Stomach (tissue), 8 donors: ENCODE measurements at regions not wholly inside any gene's neighbourhood (a gene's known extent, or its start where the extent isn't known, plus 50 kb on each side); places are given as distances from the start of the nearest gene placed in this dataset.

Experiments
- DNase-seq, 2 donors: peaks; one replicate each; pipeline versions ENCODE4 v3.0.0 to v3.0.0-alpha.2; 2013 to 2019
- H3K27ac ChIP-seq, 5 donors: fragments of 200-600 bp in 4 of 5; sonication (generic) in 4 of 5; one replicate each; pipeline ENCODE4 v1.5.1; 2013 to 2019; ENCODE audit warnings: mild to moderate bottlenecking in 1 of 5, moderate library complexity in 1 of 5
- H3K27me3 ChIP-seq, 3 donors: fragments of 200-600 bp; sonication (generic); one replicate each; pipeline ENCODE4 v1.5.1; 2017 to 2019; ENCODE audit warnings: mixed run types in 1 of 3
- H3K36me3 ChIP-seq, 4 donors: fragments of 200-600 bp; sonication (generic); 1 replicate in 3 of 4; 2 replicates in 1 of 4; pipeline ENCODE4 v1.5.1; 2016 to 2019
- H3K4me1 ChIP-seq, 4 donors: fragments of 200-600 bp; sonication (generic); one replicate each; pipeline ENCODE4 v1.5.1; 2016 to 2019
- H3K4me3 ChIP-seq, 4 donors: fragments of 200-600 bp; sonication (generic) in 3 of 4; one replicate each; pipeline ENCODE4 v1.5.1; 2016 to 2019; ENCODE audit warnings: mild to moderate bottlenecking in 1 of 4
- H3K9me3 ChIP-seq, 4 donors: fragments of 200-600 bp; sonication (generic); one replicate each; pipeline ENCODE4 v1.5.1; 2016 to 2019
- EP300 ChIP-seq: sonication (generic); formaldehyde crosslinking; IDR thresholded peaks from one replicate; pipeline ENCODE4 v1.6.1; 2017; ENCODE audit warnings: antibody characterized with exemption
- POLR2A ChIP-seq, 4 donors: fragments of 450-650 bp; IDR thresholded peaks; one replicate each; pipeline ENCODE4 v1.6.1; 2016; ENCODE audit warnings: antibody characterized with exemption in 4 of 4, control low read depth in 2 of 4, mild to moderate bottlenecking in 1 of 4, moderate library complexity in 1 of 4
- POLR2AphosphoS5 ChIP-seq, 3 donors: sonication (generic); formaldehyde crosslinking; IDR thresholded peaks; one replicate each; pipeline ENCODE4 v1.6.1; 2016; ENCODE audit warnings: antibody characterized with exemption in 3 of 3
- WGBS, 5 donors: extraction: QIAGEN DNeasy Blood & Tissue Kit in 3 of 5; methylation state at CpG; one replicate each; pipeline versions ENCODE4 v1.1.5 to v1.1.7; 2013 to 2018; 5-methylcytosine and 5-hydroxymethylcytosine counted together
- intact Hi-C: fragments of 100-400 bp; cut with DNase I; formaldehyde crosslinking; loops from one replicate; pipeline ENCODE4 v1.15.1; 2023; ENCODE audit warnings: low total_unique reads
- TF ChIP-seq, protein P1 (sequence below), 7 experiments: fragments of 450-650 bp in 4 of 7; fragments of 200-600 bp in 3 of 7; sonication (generic) in 3 of 7; IDR thresholded peaks; one replicate each; pipeline ENCODE4 v1.5.1; 2016 to 2019; ENCODE audit warnings: antibody characterized with exemption in 7 of 7, control low read depth in 2 of 7, mild to moderate bottlenecking in 1 of 7
- donor health status: healthy with polysubstance abuse.
- donor health status: Bipolar disorder and iron deficiency.
- donor health status: healthy.

DNA sequence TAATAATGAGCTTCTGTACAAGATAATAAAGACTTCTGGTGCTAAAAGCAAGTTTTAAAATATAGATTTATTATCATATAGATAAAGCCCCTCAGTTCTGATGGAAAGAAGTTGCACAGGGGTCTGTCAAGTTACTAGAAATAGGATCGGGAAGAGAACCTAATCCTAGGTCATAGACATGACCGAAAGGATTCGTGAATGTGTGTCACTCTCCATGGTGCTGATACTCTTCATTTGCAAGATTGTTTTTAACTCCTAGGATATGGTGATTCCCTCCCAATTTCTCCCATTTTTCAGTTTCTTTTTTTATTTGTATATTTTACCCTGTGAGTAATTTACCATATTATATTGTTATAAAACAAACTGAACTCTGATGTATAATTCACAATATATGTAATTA, 58.9 kb upstream of the CTNNA2 start:
- Histone ChIP-seq H3K27me3 (no peaks in the 10 kb centered on the region), H3K27ac (no peak overlapping the region), H3K4me1 (no peaks in the 10 kb centered on the region), H3K9me3 (no peaks in the 10 kb centered on the region), H3K4me3 (no peak overlapping the region), H3K36me3 (no peaks in the 10 kb centered on the region)
- TF ChIP-seq POLR2AphosphoS5 (IDR thresholded peaks at IDR 0.05) (no peak), EP300 (no peak), POLR2A (IDR thresholded peaks at IDR 0.05) (no peak)
- TF ChIP-seq, protein P1, sequence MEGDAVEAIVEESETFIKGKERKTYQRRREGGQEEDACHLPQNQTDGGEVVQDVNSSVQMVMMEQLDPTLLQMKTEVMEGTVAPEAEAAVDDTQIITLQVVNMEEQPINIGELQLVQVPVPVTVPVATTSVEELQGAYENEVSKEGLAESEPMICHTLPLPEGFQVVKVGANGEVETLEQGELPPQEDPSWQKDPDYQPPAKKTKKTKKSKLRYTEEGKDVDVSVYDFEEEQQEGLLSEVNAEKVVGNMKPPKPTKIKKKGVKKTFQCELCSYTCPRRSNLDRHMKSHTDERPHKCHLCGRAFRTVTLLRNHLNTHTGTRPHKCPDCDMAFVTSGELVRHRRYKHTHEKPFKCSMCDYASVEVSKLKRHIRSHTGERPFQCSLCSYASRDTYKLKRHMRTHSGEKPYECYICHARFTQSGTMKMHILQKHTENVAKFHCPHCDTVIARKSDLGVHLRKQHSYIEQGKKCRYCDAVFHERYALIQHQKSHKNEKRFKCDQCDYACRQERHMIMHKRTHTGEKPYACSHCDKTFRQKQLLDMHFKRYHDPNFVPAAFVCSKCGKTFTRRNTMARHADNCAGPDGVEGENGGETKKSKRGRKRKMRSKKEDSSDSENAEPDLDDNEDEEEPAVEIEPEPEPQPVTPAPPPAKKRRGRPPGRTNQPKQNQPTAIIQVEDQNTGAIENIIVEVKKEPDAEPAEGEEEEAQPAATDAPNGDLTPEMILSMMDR (IDR thresholded peaks at IDR 0.05) = no peak
- peak in 1 of 2 donors; percentile 38 for DNase-seq
- WGBS, 5 donors = 13 to 20% (median 16%) methylated on average over 3 of the region's 3 CpGs
- intact Hi-C loops = no loop called here

DNA sequence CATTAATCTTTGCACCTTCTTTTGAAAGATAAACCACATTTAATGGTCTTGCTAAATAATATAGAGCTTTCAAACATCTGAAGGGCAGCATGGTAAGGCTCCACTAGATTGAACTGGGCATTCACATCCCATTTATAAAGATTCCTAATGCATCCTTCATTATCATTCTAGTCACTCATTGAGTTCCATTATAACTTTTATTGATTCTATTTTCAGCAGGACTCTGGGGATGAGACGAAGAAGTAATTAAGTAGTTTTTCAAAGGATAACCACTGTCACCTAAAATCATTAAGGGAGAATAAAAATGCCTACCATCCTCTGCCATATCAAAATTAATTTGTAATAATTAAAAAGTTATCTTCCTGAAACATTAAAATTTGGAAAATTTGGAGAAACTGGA, 60.2 kb upstream of the CTNNA2 start:
- no peak for TF ChIP-seq POLR2A (IDR thresholded peaks at IDR 0.05)
- TF ChIP-seq, protein P1 (IDR thresholded peaks at IDR 0.05) = no peak
- TF ChIP-seq POLR2AphosphoS5 (IDR thresholded peaks at IDR 0.05) = no peak
- TF ChIP-seq EP300 = no peak
- no peak overlapping the region for H3K4me3 ChIP-seq
- no peak for DNase-seq
- intact Hi-C loops = no loop called here
- no peaks in the 10 kb centered on the region for H3K36me3 ChIP-seq
- H3K4me1 ChIP-seq = no peaks in the 10 kb centered on the region
- H3K9me3 ChIP-seq = no peaks in the 10 kb centered on the region
- 68 to 92% (median 78%) methylated on average over 1 of the region's 1 CpG for WGBS, 5 donors
- no peaks in the 10 kb centered on the region for H3K27me3 ChIP-seq
- H3K27ac ChIP-seq = no peak overlapping the region

DNA sequence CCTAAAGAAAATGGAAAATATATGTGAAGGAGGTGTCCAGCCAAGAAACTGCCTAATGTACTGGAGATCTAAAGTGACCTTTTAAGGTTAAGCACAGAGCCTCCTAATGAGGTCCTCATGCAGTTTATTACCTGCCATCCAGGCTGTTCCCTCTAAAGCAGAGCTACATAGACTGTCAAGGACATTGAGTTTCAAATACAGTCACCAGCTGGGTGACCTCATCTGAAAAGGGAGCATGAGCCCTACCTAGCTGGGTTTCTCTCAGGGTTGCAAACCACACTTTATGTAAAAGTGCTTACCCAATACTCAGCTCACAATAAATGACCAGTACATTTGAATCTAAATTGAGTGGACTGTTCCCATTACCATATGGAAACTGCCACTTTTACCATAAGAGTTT, 65.4 kb upstream of the CTNNA2 start:
- no peak overlapping the region for H3K27ac ChIP-seq
- TF ChIP-seq POLR2A (IDR thresholded peaks at IDR 0.05) (no peak), POLR2AphosphoS5 (IDR thresholded peaks at IDR 0.05) (no peak), EP300 (no peak)
- TF ChIP-seq, protein P1 (IDR thresholded peaks at IDR 0.05) = no peak
- no peak overlapping the region for H3K4me3 ChIP-seq
- H3K27me3 ChIP-seq = no peaks in the 10 kb centered on the region
- no peaks in the 10 kb centered on the region for H3K9me3 ChIP-seq
- intact Hi-C loops = no loop called here
- H3K4me1 ChIP-seq = no peaks in the 10 kb centered on the region
- DNase-seq = no peak
- H3K36me3 ChIP-seq = no peaks in the 10 kb centered on the region

DNA sequence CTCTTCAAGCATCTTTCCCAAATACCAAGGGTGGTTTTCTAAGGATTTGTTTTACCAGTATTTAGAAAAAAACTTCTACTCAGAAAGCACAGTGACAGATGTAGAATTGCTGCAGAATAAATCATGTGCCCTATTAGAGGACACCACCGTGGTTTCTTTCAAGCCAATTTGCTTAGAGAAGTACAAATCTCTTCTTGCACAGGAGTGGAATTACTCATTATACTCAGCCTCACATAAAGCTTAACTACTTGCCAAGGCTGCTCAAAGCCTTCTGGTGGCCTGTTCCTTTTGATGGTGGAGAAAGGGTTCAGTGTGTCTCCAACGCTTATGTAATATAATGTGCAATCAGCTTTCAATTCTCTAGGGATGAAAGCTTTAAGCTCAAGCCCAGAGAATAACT, 66.5 kb upstream of the CTNNA2 start:
- H3K9me3 ChIP-seq = no peaks in the 10 kb centered on the region
- H3K27me3 ChIP-seq = no peaks in the 10 kb centered on the region
- H3K4me1 ChIP-seq = no peaks in the 10 kb centered on the region
- H3K36me3 ChIP-seq = no peaks in the 10 kb centered on the region
- TF ChIP-seq POLR2AphosphoS5 (IDR thresholded peaks at IDR 0.05) (no peak), POLR2A (IDR thresholded peaks at IDR 0.05) (no peak)
- TF ChIP-seq, protein P1 (IDR thresholded peaks at IDR 0.05) = no peak
- WGBS, 5 donors = 61 to 74% (median 68%) methylated on average over 2 of the region's 2 CpGs
- intact Hi-C loops = no loop called here
- H3K4me3 ChIP-seq = no peak overlapping the region
- no peak overlapping the region for H3K27ac ChIP-seq
- DNase-seq = no peak
